Natural killer cell (primary cell): ENCODE measurements at regions not wholly inside any gene's neighbourhood (a gene's known extent, or its start where the extent isn't known, plus 50 kb on each side); places are given as distances from the start of the nearest gene placed in this dataset.

ENCODE experiments used
- ATAC-seq, 3 donors: fragments of 150-1000 bp in 2 of 3; fragments of 200-7000 bp in 1 of 3; cut with Tn5 transposase; 1 replicate in 1 of 3; 2 replicates in 2 of 3; pipeline ENCODE4 v1.10.0; 2021; ENCODE audit warnings: mild to moderate bottlenecking in 2 of 3, moderate library complexity in 2 of 3
- DNase-seq, 2 donors: peaks; one replicate each; pipeline versions ENCODE4 v3.0.0 to v3.0.0-alpha.2; 2013 to 2021; ENCODE audit warnings: mixed read lengths in 1 of 2
- H3K27ac ChIP-seq: one replicate; pipeline ENCODE4 v1.5.1; 2013; ENCODE audit warnings: mild to moderate bottlenecking, low read length
- H3K27me3 ChIP-seq: one replicate; pipeline ENCODE4 v1.6.1; 2013; ENCODE audit warnings: low read length; ENCODE audit not compliant: control insufficient read depth, insufficient read depth
- H3K36me3 ChIP-seq: one replicate; pipeline ENCODE4 v1.6.1; 2013; ENCODE audit warnings: low read length; ENCODE audit not compliant: control insufficient read depth, insufficient read depth
- H3K4me1 ChIP-seq: one replicate; pipeline ENCODE4 v1.6.1; 2013; ENCODE audit warnings: low read length; ENCODE audit not compliant: control insufficient read depth, insufficient read depth
- H3K4me3 ChIP-seq: one replicate; pipeline ENCODE4 v1.5.1; 2013; ENCODE audit warnings: low read length
- H3K9me3 ChIP-seq: one replicate; pipeline ENCODE4 v1.6.1; 2013; ENCODE audit warnings: low read length; ENCODE audit not compliant: control insufficient read depth, insufficient read depth
- H3K27ac Mint-ChIP-seq, 2 donors: one replicate each; pipeline ENCODE4 v1.8.0; 2022; ENCODE audit warnings: mild to moderate bottlenecking in 2 of 2, mixed read lengths in 2 of 2, moderate library complexity in 1 of 2
- H3K27me3 Mint-ChIP-seq, 2 donors: one replicate each; pipeline ENCODE4 v1.8.0; 2022; ENCODE audit warnings: low read depth in 2 of 2, mixed read lengths in 2 of 2
- H3K36me3 Mint-ChIP-seq: one replicate; pipeline ENCODE4 v1.8.0; 2022; ENCODE audit warnings: mixed read lengths
- H3K4me1 Mint-ChIP-seq, 2 donors: one replicate each; pipeline ENCODE4 v1.8.0; 2022; ENCODE audit warnings: mixed read lengths in 2 of 2
- H3K4me3 Mint-ChIP-seq: one replicate; pipeline ENCODE4 v1.8.0; 2022; ENCODE audit warnings: mild to moderate bottlenecking, moderate library complexity, mixed read lengths
- H3K9me3 Mint-ChIP-seq, 2 donors: one replicate each; pipeline ENCODE4 v1.8.0; 2022; ENCODE audit warnings: mixed read lengths in 2 of 2
- CTCF ChIP-seq: fragments of 200-600 bp; IDR thresholded peaks from one replicate; pipeline ENCODE4 v1.8.0; 2022; ENCODE audit warnings: antibody characterized with exemption
- WGBS: methylation state at CpG from one replicate; pipeline ENCODE4 v1.1.7; 2013; ENCODE audit warnings: missing lambda C conversion rate; ENCODE audit not compliant: insufficient coverage; 5-methylcytosine and 5-hydroxymethylcytosine counted together
- intact Hi-C: fragments of 100-400 bp; cut with micrococcal nuclease; formaldehyde crosslinking; loops from one replicate; pipeline ENCODE4 v1.14.2; 2022

GRCh38 chr3:88979760-88980159, 127.7 kb upstream of the EPHA3 start:
- H3K9me3 ChIP-seq = no peaks in the 10 kb centered on the region
- Mint-ChIP-seq H3K9me3 (peaks cover 17 to 23% of the 10 kb centered on the region in 2 donors), H3K4me3 (no peak overlapping the region), H3K36me3 (no peaks in the 10 kb centered on the region), H3K4me1 (no peaks in the 10 kb centered on the region), H3K27me3 (no peaks in the 10 kb centered on the region), H3K27ac (no peak overlapping the region)
- DNase-seq (no peak), ATAC-seq (no peak)
- no peak for TF ChIP-seq CTCF
- no peak overlapping the region for H3K27ac ChIP-seq
- no peak overlapping the region for H3K4me3 ChIP-seq
- no peaks in the 10 kb centered on the region for H3K27me3 ChIP-seq
- intact Hi-C loops = no loop called here
- H3K36me3 ChIP-seq = no peaks in the 10 kb centered on the region
- WGBS = 86% methylated on average over 3 of the region's 3 CpGs
- no peaks in the 10 kb centered on the region for H3K4me1 ChIP-seq

- no peak for DNase-seq
- no peak overlapping the region for H3K4me3 ChIP-seq
- H3K9me3 Mint-ChIP-seq = peaks cover 13 to 17% of the 10 kb centered on the region in 2 donors
- no CpG with 5 or more reads among the region's 1 CpG for WGBS
- H3K9me3 ChIP-seq = no peaks in the 10 kb centered on the region
- H3K27ac ChIP-seq = no peak overlapping the region
- TF ChIP-seq CTCF = no peak
- no peak overlapping the region for H3K27ac Mint-ChIP-seq
- H3K36me3 ChIP-seq = no peaks in the 10 kb centered on the region
- no peaks in the 10 kb centered on the region for H3K4me1 ChIP-seq
- ATAC-seq = no peak
- no peaks in the 10 kb centered on the region for H3K4me1 Mint-ChIP-seq
- H3K27me3 ChIP-seq = no peaks in the 10 kb centered on the region
- H3K4me3 Mint-ChIP-seq = no peak overlapping the region
- no peaks in the 10 kb centered on the region for H3K27me3 Mint-ChIP-seq
- intact Hi-C loops = no loop called here
- H3K36me3 Mint-ChIP-seq = no peaks in the 10 kb centered on the region
Observed at GRCh38 chr3:88983458-88983857, 124.0 kb upstream of the EPHA3 start.

GRCh38 chr3:88984256-88984655, 123.2 kb upstream of the EPHA3 start:
- WGBS = 79% methylated on average over 2 of the region's 2 CpGs
- intact Hi-C loops = no loop called here
- Mint-ChIP-seq H3K27me3 (no peaks in the 10 kb centered on the region), H3K4me1 (no peaks in the 10 kb centered on the region), H3K36me3 (no peaks in the 10 kb centered on the region), H3K9me3 (peaks cover 13 to 17% of the 10 kb centered on the region in 2 donors), H3K27ac (no peak overlapping the region), H3K4me3 (no peak overlapping the region)
- Histone ChIP-seq H3K27me3 (no peaks in the 10 kb centered on the region), H3K4me3 (no peak overlapping the region), H3K9me3 (no peaks in the 10 kb centered on the region), H3K4me1 (no peaks in the 10 kb centered on the region), H3K36me3 (no peaks in the 10 kb centered on the region), H3K27ac (no peak overlapping the region)
- no peak for TF ChIP-seq CTCF
- ATAC-seq = no peak
- DNase-seq = no peak

- H3K4me1 Mint-ChIP-seq = no peaks in the 10 kb centered on the region
- H3K4me3 Mint-ChIP-seq = no peak overlapping the region
- H3K27me3 ChIP-seq = no peaks in the 10 kb centered on the region
- H3K9me3 Mint-ChIP-seq = peaks cover 12 to 16% of the 10 kb centered on the region in 2 donors
- no peak for DNase-seq
- H3K4me1 ChIP-seq = no peaks in the 10 kb centered on the region
- TF ChIP-seq CTCF = no peak
- no peaks in the 10 kb centered on the region for H3K9me3 ChIP-seq
- H3K27ac ChIP-seq = no peak overlapping the region
- no peak overlapping the region for H3K4me3 ChIP-seq
- H3K36me3 Mint-ChIP-seq = no peaks in the 10 kb centered on the region
- no peak for ATAC-seq
- H3K36me3 ChIP-seq = no peaks in the 10 kb centered on the region
- no peaks in the 10 kb centered on the region for H3K27me3 Mint-ChIP-seq
- intact Hi-C loops = no loop called here
- 94% methylated on average over 2 of the region's 2 CpGs for WGBS
- no peak overlapping the region for H3K27ac Mint-ChIP-seq
Observed at GRCh38 chr3:88984832-88985231, 122.6 kb upstream of the EPHA3 start.
